MCF 10A (cell line): ENCODE measurements at regions not wholly inside any gene's neighbourhood (a gene's known extent, or its start where the extent isn't known, plus 50 kb on each side); places are given as distances from the start of the nearest gene placed in this dataset.

Experiments
- BruUV-seq: library from RNA; stranded (reverse); fragments of 400-500 nt; replicated peaks from 2 replicates; lab custom pipeline; 2021; lab: Mats Ljungman, UMichigan
- CTCF ChIA-PET: fragments of 300-600 bp; sonication (Branson Sonifier 250); formaldehyde crosslinking; extraction: SDS; loops from one replicate; lab custom pipeline; 2021; ENCODE audit warnings: antibody characterized with exemption, inconsistent platforms; lab: Yijun Ruan, JAX
- POLR2A ChIA-PET: fragments of 300-600, 350-650 bp; sonication (Branson Sonifier 250); formaldehyde crosslinking; extraction: SDS; loops from one replicate; lab custom pipeline; 2020; ENCODE audit warnings: antibody characterized with exemption, inconsistent platforms; lab: Yijun Ruan, JAX
- DNase-seq: peaks from one replicate; pipeline ENCODE4 v3.0.0-alpha.2; 2018; ENCODE audit not compliant: unreplicated experiment
- H3K27ac Mint-ChIP-seq: one replicate; pipeline ENCODE4 v1.8.0; 2022; ENCODE audit warnings: mild to moderate bottlenecking, low read depth, mixed read lengths; ENCODE audit not compliant: unreplicated experiment
- H3K27me3 Mint-ChIP-seq: one replicate; pipeline ENCODE4 v1.8.0; 2022; ENCODE audit warnings: mixed read lengths; ENCODE audit not compliant: insufficient read depth, unreplicated experiment
- H3K36me3 Mint-ChIP-seq: one replicate; pipeline ENCODE4 v1.8.0; 2022; ENCODE audit warnings: mild to moderate bottlenecking, moderate library complexity, mixed read lengths; ENCODE audit not compliant: insufficient read depth, unreplicated experiment
- H3K4me1 Mint-ChIP-seq: one replicate; pipeline ENCODE4 v1.8.0; 2022; ENCODE audit warnings: mixed read lengths; ENCODE audit not compliant: insufficient read depth, unreplicated experiment
- H3K4me3 Mint-ChIP-seq: one replicate; pipeline ENCODE4 v1.8.0; 2022; ENCODE audit warnings: mild to moderate bottlenecking, moderate library complexity, mixed read lengths; ENCODE audit not compliant: unreplicated experiment
- H3K9me3 Mint-ChIP-seq: one replicate; pipeline ENCODE4 v1.8.0; 2022; ENCODE audit warnings: mixed read lengths; ENCODE audit not compliant: unreplicated experiment
- CTCF ChIP-seq: fragments of 200-600 bp; IDR thresholded peaks from one replicate; pipeline ENCODE4 v1.8.0; 2022; ENCODE audit warnings: antibody characterized with exemption, mild to moderate bottlenecking; ENCODE audit not compliant: unreplicated experiment
- intact Hi-C: fragments of 100-400 bp; cut with micrococcal nuclease; formaldehyde crosslinking; loops from 2 replicates; pipeline ENCODE4 v1.14.1; 2022

GRCh38 chr20:52722926-52723688, 249.1 kb upstream of the TSHZ2 start:
- intact Hi-C loops = no loop called here
- Mint-ChIP-seq H3K9me3 (no peaks in the 10 kb centered on the region), H3K36me3 (no peaks in the 10 kb centered on the region), H3K4me1 (no peaks in the 10 kb centered on the region), H3K27me3 (peaks cover 16% of the 10 kb centered on the region), H3K4me3 (no peak overlapping the region), H3K27ac (no peak overlapping the region)
- no peak for TF ChIP-seq CTCF
- ChIA-PET CTCF (interaction anchor here (0.6 to 1.0 kb wide), 3 partner anchors 14 to 493 kb away, joined by 3 read pairs; no protein-coding TSS in a partner anchor), POLR2A (interaction anchor here (0.7 kb wide), 1 partner anchor 16 kb away, joined by 3 read pairs; no protein-coding TSS in a partner anchor)
- no peak for DNase-seq
- no TSS peak for BruUV-seq

- Mint-ChIP-seq H3K4me1 (no peaks in the 10 kb centered on the region), H3K9me3 (no peaks in the 10 kb centered on the region), H3K4me3 (no peak overlapping the region), H3K36me3 (no peaks in the 10 kb centered on the region), H3K27me3 (no peaks in the 10 kb centered on the region), H3K27ac (no peak overlapping the region)
- no peak for DNase-seq
- no TSS peak for BruUV-seq
- ChIA-PET POLR2A (no interaction called here), CTCF (interaction anchor here (0.6 kb wide), 1 partner anchor 19 kb away, joined by 3 read pairs; no protein-coding TSS in a partner anchor)
- no peak for TF ChIP-seq CTCF
- intact Hi-C loops = no loop called here
These were observed 264.0 kb upstream of the TSHZ2 start for GRCh38 chr20:52708137-52708536.

- POLR2A ChIA-PET = interaction anchor here (0.8 kb wide), 1 partner anchor 23 kb away, joined by 3 read pairs; no protein-coding TSS in a partner anchor
- TF ChIP-seq CTCF = no peak
- peaks cover 13% of the 10 kb centered on the region for H3K27me3 Mint-ChIP-seq
- no peak overlapping the region for H3K4me3 Mint-ChIP-seq
- no peak overlapping the region for H3K27ac Mint-ChIP-seq
- no TSS peak for BruUV-seq
- no peaks in the 10 kb centered on the region for H3K36me3 Mint-ChIP-seq
- no peaks in the 10 kb centered on the region for H3K9me3 Mint-ChIP-seq
- intact Hi-C loops = no loop called here
- H3K4me1 Mint-ChIP-seq = no peaks in the 10 kb centered on the region
- CTCF ChIA-PET = interaction anchor here (0.6 to 0.7 kb wide), 2 partner anchors 136 to 1361 kb away, joined by 3 to 4 read pairs; no protein-coding TSS in a partner anchor
- no peak for DNase-seq
These were observed 267.6 kb upstream of the TSHZ2 start for GRCh38 chr20:52704553-52704952.

GRCh38 chr20:52688345-52688744, 283.8 kb upstream of the TSHZ2 start:
- CTCF ChIA-PET = interaction anchor here (0.5 to 0.7 kb wide), 5 partner anchors 26 to 661 kb away, joined by 3 to 5 read pairs (median 3); no protein-coding TSS in a partner anchor
- POLR2A ChIA-PET = no interaction called here
- H3K36me3 Mint-ChIP-seq = peaks cover 4% of the 10 kb centered on the region
- no peak overlapping the region for H3K27ac Mint-ChIP-seq
- H3K4me1 Mint-ChIP-seq = no peaks in the 10 kb centered on the region
- peaks cover 11% of the 10 kb centered on the region for H3K27me3 Mint-ChIP-seq
- no peak overlapping the region for H3K4me3 Mint-ChIP-seq
- peaks cover under 1% of the 10 kb centered on the region for H3K9me3 Mint-ChIP-seq
- DNase-seq = no peak
- intact Hi-C loops = no loop called here
- no TSS peak for BruUV-seq
- TF ChIP-seq CTCF = no peak
